ENCODE measurements at regions not wholly inside any gene's neighbourhood (a gene's known extent, or its start where the extent isn't known, plus 50 kb on each side); places are given as distances from the start of the nearest gene placed in this dataset.

- TF ChIP-seq TAF1 (IDR thresholded peaks at IDR 0.05; ENCODE audit: borderline replicate concordance, insufficient read depth, low read length) (no peak), REST (IDR thresholded peaks at IDR 0.05; ENCODE audit: insufficient read depth in 1 of 2, low read depth in 2 of 2, low read length in 2 of 2) (no peak), POLR2AphosphoS5 (IDR thresholded peaks at IDR 0.05; ENCODE audit: low read depth, low read length) (no peak), SIN3A (IDR thresholded peaks at IDR 0.05; ENCODE audit: borderline replicate concordance, insufficient read depth, low read length) (no peak), FOXP2 (optimal IDR thresholded peaks at IDR 0.05; ENCODE audit: borderline replicate concordance, extremely low read depth, extremely low read length, insufficient read depth) (no peak)
These were observed 108.7 kb upstream of the LRFN2 start for GRCh38 chr6:40695750-40696415.

Measured in PFSK-1 (cell line).